Activated T-helper 1 cell treated with Interleukin-2 at 50 U/mL for 16 hours (primary cell): ENCODE measurements at regions not wholly inside any gene's neighbourhood (a gene's known extent, or its start where the extent isn't known, plus 50 kb on each side); places are given as distances from the start of the nearest gene placed in this dataset.

Experiments
- DNase-seq: peaks from one replicate; pipeline ENCODE4 v3.0.0-alpha.2; 2020; ENCODE audit warnings: low read depth

GRCh38 chr4:3818371-3818770 is 52.2 kb downstream of the ADRA2C start:
- DNase-seq, result no peak

GRCh38 chr4:3819210-3819919 is 53.2 kb downstream of the ADRA2C start:
- no peak for DNase-seq

GRCh38 chr4:3820016-3820805 is 54.0 kb downstream of the ADRA2C start:
- DNase-seq, result no peak

GRCh38 chr4:3820806-3821579 is 54.8 kb downstream of the ADRA2C start:
- DNase-seq, result no peak

- DNase-seq, result no peak
Measured at GRCh38 chr4:3821580-3822229, 55.5 kb downstream of the ADRA2C start.

GRCh38 chr4:3822230-3822947 is 56.2 kb downstream of the ADRA2C start:
- no peak for DNase-seq

- DNase-seq, result no peak
Measured at GRCh38 chr4:3823496-3824341, 57.5 kb downstream of the ADRA2C start.

- DNase-seq, result no peak
Measured at GRCh38 chr4:3824521-3825270, 58.5 kb downstream of the ADRA2C start.

GRCh38 chr4:3825530-3825929 is 59.3 kb downstream of the ADRA2C start:
- DNase-seq, result no peak

- DNase-seq, result no peak
Measured at GRCh38 chr4:3826247-3827172, 60.3 kb downstream of the ADRA2C start.

GRCh38 chr4:3827616-3828492 is 61.7 kb downstream of the ADRA2C start:
- DNase-seq, result no peak

GRCh38 chr4:3828546-3828945 is 62.4 kb downstream of the ADRA2C start:
- DNase-seq, result no peak

- DNase-seq, result no peak
Measured at GRCh38 chr4:3829211-3829955, 63.2 kb downstream of the ADRA2C start.

- no peak for DNase-seq
Measured at GRCh38 chr4:3829956-3830773, 64.0 kb downstream of the ADRA2C start.

GRCh38 chr4:3830774-3831528 is 64.8 kb downstream of the ADRA2C start:
- DNase-seq, result no peak
